ENCODE measurements at regions not wholly inside any gene's neighbourhood (a gene's known extent, or its start where the extent isn't known, plus 50 kb on each side); places are given as distances from the start of the nearest gene placed in this dataset.

GRCh38 chr2:187847245-187848208 lies 293.3 kb upstream of the TFPI start:
- intact Hi-C loops (cut with DNase I) = loop anchor here in 4 of 10 donors (10.0 kb wide), 4 partner anchors 263 to 667 kb away; no protein-coding TSS in a partner anchor
- TF ChIP-seq, protein P1, sequence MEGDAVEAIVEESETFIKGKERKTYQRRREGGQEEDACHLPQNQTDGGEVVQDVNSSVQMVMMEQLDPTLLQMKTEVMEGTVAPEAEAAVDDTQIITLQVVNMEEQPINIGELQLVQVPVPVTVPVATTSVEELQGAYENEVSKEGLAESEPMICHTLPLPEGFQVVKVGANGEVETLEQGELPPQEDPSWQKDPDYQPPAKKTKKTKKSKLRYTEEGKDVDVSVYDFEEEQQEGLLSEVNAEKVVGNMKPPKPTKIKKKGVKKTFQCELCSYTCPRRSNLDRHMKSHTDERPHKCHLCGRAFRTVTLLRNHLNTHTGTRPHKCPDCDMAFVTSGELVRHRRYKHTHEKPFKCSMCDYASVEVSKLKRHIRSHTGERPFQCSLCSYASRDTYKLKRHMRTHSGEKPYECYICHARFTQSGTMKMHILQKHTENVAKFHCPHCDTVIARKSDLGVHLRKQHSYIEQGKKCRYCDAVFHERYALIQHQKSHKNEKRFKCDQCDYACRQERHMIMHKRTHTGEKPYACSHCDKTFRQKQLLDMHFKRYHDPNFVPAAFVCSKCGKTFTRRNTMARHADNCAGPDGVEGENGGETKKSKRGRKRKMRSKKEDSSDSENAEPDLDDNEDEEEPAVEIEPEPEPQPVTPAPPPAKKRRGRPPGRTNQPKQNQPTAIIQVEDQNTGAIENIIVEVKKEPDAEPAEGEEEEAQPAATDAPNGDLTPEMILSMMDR (IDR thresholded peaks at IDR 0.05) = no peak
- H3K36me3 ChIP-seq = no peaks in the 10 kb centered on the region
- H3K27ac ChIP-seq = no peak overlapping the region
- DNase-seq (no peak), ATAC-seq (no peak)
- H3K27me3 ChIP-seq = no peaks in the 10 kb centered on the region
- no peak overlapping the region for H3K4me3 ChIP-seq
- H3K9me3 ChIP-seq = no peaks in the 10 kb centered on the region
- H3K4me1 ChIP-seq = no peaks in the 10 kb centered on the region
- WGBS, 2 donors = 84 to 90% methylated on average over 1 of the region's 1 CpG

GRCh38 chr2:187851955-187852561 lies 297.8 kb upstream of the TFPI start:
- ATAC-seq (peak in 5 of 8 donors; percentile 56 to 74 (median 65)), DNase-seq (no peak)
- no peaks in the 10 kb centered on the region for H3K4me1 ChIP-seq
- H3K27ac ChIP-seq = peak overlapping the region in 2 of 10 donors; percentile 3 to 23
- H3K4me3 ChIP-seq = peak overlapping the region in 5 of 10 donors; percentile 7 to 20 (median 10)
- TF ChIP-seq, protein P1 (IDR thresholded peaks at IDR 0.05) = no peak
- H3K36me3 ChIP-seq = no peaks in the 10 kb centered on the region
- H3K27me3 ChIP-seq = no peaks in the 10 kb centered on the region
- 47 to 62% methylated on average over 5 of the region's 5 CpGs for WGBS, 2 donors
- no peaks in the 10 kb centered on the region for H3K9me3 ChIP-seq
- intact Hi-C loops (cut with DNase I) = loop anchor here in 1 of 10 donors (5.0 kb wide), 1 partner anchor 660 kb away; no protein-coding TSS in a partner anchor

DNA sequence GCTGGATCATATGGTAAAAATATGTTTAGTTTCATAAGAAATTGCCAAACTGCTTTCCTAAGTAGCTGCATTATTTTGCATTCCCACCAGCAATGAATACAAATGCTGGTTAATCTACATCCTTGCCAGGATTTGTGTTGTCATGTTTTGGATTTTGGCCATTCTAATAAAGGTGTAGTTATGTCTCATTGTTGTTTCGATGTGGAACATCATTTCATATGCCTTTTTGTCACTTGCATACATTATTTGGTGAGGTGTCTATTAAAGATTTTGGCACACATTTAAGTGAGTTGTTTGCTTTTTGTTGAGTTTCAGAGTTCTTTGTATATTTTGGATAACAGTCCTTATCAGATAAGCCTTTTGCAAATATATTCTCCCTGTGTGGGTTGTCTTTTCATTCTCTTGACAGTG lies 299.2 kb upstream of the TFPI start:
- Histone ChIP-seq H3K27ac (no peak overlapping the region), H3K36me3 (no peaks in the 10 kb centered on the region), H3K27me3 (no peaks in the 10 kb centered on the region), H3K4me3 (no peak overlapping the region), H3K9me3 (no peaks in the 10 kb centered on the region), H3K4me1 (no peaks in the 10 kb centered on the region)
- intact Hi-C loops (cut with DNase I) = loop anchor here in 1 of 10 donors (5.0 kb wide), 1 partner anchor 659 kb away; no protein-coding TSS in a partner anchor
- ATAC-seq (no peak), DNase-seq (no peak)
- TF ChIP-seq, protein P1 (IDR thresholded peaks at IDR 0.05) = no peak
- WGBS, 2 donors = 45 to 49% methylated on average over 1 of the region's 1 CpG

DNA sequence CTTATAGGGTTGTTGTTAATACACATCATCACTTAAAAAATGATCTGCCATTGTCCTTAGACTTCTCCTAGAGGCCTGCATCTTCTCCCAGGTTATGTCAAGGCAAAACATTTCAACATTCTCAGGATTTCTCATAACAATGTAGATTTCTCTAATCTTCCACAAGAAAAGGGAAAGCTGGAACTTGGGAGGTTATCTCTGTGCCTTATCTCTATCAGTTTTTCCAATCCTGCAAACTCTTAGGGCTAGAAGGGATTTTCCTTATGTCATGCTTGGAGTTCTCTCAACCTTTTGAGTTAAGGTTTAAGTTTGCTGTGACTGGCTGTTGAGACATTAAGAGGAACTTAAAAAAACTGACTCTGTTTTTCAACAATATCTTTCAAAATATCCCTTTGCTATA lies 300.6 kb upstream of the TFPI start:
- H3K27ac ChIP-seq = no peak overlapping the region
- TF ChIP-seq, protein P1 (IDR thresholded peaks at IDR 0.05) = no peak
- intact Hi-C loops (cut with DNase I) = loop anchor here in 1 of 10 donors (5.0 kb wide), 1 partner anchor 658 kb away; no protein-coding TSS in a partner anchor
- no peaks in the 10 kb centered on the region for H3K4me1 ChIP-seq
- no peaks in the 10 kb centered on the region for H3K9me3 ChIP-seq
- no peaks in the 10 kb centered on the region for H3K36me3 ChIP-seq
- DNase-seq (no peak), ATAC-seq (no peak)
- H3K27me3 ChIP-seq = no peaks in the 10 kb centered on the region
- H3K4me3 ChIP-seq = no peak overlapping the region

All from heart right ventricle (tissue), 16 donors.